Activated T-cell treated with anti-CD3 and anti-CD28 coated beads for 24 hours (primary cell): ENCODE measurements at regions not wholly inside any gene's neighbourhood (a gene's known extent, or its start where the extent isn't known, plus 50 kb on each side); places are given as distances from the start of the nearest gene placed in this dataset.

Experiments
- DNase-seq: peaks from one replicate; pipeline ENCODE4 v3.0.0-alpha.2; 2020; ENCODE audit warnings: low read depth

DNA sequence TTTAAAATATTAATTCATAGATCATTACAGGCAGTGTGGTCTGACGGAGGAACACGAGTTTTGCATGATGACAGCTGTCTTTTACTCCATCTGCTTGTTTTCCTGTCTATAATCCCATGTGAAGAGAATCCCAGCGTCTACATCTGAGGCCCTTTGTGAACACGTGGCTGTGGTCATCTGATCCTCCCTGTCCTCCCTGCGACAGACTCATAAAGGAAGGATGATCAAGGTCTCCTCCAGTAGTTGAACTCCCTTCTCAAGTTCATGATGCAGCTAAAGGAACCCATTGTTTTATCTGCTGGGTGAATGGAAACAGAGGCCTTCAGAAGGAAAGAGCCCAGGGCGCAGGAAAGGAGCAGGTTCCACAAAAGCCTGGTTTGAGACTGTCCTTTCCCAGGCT, 435.8 kb upstream of the JARID2 start:
- DNase-seq, result no peak

DNA sequence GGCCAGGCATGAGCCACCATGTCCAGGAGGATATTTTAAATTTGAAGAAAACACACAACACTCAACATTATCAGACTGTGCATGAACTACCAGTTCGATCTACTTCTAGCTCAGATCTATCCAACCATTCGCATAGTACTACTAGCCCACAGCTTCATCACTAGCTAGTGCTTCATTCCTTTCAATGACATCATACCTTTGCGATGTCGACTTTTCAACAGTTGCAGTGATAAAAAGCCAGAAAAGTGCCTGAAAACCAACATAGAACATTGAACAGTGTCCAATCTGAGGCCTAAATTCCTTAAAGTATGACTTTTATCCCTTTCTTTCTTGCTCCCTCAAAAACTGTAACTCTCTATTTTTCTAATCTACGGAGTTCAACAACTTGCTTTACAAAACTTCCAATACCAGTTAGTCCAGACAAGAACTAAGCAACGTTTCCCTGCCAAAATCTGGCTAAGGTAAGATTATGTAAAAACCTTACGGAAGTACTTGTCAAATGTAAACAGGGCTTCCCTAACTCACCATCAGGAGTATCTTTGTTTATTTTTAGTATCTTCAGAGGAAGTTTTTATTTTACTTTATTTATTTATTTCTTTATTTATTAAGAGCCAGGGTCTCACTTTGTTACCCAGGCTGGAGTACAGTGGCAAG, 434.0 kb upstream of the JARID2 start:
- DNase-seq, result no peak

DNA sequence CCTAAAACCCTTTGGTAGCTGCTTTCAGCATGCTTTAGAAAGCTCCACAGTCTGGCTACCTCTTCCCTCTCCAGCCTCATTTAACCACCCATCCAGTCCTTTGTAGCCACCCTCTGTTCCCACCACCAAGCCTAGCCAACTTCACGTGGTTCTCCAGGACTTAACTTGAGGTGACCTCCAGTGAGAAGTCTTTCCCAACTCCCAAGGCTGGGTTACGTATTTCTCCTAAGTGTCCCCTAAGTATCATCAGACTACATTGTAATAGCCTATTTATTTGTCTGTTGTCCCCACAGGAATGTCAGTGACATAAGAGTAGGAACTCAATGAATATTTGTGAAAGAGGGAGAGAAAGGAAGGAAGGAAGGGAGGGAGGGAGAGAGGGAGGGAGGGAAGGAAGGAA, 431.9 kb upstream of the JARID2 start:
- DNase-seq, result no peak

DNA sequence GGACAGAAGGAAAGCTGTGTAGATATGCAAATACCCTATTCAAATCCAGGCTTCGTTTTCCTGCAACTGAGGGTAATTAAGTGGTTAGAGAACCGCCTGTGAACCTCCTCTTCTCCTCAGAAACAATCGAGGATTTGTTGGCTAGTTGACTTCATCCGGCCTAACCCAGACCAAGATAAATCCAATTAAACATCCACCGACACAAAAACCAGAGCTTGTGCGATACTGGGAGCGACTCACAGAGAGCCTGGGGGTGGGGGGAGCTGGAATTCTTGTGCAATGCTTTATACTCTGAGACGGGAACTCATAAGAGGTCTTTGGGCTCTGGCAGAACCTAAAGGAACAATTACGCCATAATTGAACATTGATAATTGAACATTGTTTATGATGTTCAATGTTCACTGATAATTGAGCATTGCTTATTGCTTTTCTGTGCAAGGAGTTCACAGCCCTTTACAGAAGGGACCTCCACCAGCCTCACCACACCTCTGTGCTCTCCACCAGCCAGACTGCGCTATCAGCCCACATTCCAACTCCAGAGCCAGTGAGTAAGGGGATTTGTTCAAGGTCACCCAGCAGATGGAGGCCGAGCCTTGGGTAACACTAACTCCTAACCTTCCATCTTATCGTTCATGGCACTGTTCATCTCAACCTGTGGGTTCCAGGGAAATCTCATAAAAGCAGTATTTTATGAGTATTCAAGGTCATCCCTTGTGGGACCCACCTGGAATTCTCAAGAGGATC, 429.6 kb upstream of the JARID2 start:
- DNase-seq, result no peak

DNA sequence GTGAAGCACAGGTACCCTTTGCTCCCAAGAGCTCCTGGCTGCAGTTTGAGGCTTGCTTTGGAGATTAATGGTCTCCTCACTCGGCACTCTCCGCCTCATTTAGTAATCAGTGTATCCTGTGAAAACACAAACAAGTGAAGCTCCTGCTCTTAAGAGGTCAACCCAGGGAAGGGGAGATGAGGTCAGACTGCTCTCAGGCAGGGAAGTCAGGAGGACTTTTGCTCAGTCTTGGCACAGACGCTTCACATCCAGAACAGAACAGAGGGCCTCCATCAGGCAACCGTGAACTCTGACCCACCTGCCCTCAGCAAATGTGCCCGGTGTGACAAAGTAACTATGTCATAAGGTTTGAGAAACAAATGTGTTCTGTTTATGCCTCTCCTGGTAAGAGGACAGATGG, 428.8 kb upstream of the JARID2 start:
- DNase-seq, result no peak

DNA sequence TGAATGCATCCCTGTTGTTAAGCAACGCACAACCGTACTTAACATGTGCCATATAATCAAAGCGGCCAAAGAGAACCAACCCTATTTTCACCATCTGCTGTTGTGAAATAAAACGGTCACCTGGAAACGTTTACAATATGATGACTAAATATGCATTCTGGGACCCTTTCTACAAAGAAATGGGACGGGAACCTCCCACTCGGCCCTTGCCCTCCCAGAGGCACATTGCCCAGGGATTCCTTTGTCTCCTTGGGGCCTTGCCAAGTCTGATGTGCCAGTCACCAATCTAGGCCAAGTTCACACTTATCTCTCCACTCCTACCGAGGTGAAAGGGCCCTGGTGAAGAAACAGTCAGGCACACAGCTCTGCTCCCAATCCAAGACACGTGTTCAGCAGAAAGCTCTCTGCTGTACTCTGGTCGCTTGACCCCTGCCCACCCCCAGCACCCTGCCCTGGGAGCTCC, 427.4 kb upstream of the JARID2 start:
- DNase-seq, result no peak

DNA sequence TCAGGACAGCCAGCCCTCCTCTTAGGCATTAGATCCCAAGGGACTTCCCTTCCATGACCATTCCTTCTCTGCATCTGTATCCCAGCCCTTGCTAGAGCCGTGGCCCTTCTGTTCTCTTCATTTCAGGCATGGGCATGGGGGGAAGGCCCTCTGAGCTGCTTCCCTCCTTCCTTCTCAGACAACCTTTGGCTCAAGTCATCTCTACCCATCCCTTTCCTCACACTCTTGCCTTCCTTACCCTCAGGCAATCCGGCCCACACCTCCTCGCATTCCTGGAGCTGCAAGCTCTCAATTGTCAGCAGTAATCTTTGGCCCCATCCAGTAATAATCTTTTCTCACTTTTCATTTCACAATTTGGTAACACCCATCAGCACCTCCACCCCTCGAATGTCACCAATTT, 426.9 kb upstream of the JARID2 start:
- DNase-seq, result no peak

DNA sequence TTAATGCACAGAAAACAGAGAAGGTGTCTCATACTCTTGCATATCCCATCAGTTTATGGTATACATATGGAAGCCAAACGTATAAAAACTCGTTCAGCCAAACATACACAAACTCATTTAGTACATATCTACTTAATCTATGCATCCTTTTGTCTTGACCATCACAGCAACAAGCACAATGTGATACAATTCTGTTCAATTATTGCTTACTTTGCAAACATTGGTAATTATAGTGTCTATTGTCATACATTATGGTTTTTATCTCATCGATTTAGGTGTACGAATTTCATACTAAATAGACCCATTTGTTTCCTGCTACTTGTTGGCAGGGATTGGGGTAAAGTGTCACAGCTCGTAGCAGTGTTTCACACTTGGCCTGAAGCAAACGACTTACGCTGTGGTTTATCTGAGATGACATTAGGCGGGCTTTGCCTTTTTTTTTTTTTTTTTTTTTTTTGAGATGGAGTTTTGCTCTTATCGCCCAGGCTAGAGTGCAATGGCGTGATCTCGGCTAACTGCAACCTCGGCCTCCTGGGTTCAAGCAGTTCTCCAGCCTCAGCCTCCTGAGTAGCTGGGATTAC, 425.9 kb upstream of the JARID2 start:
- no peak for DNase-seq

DNA sequence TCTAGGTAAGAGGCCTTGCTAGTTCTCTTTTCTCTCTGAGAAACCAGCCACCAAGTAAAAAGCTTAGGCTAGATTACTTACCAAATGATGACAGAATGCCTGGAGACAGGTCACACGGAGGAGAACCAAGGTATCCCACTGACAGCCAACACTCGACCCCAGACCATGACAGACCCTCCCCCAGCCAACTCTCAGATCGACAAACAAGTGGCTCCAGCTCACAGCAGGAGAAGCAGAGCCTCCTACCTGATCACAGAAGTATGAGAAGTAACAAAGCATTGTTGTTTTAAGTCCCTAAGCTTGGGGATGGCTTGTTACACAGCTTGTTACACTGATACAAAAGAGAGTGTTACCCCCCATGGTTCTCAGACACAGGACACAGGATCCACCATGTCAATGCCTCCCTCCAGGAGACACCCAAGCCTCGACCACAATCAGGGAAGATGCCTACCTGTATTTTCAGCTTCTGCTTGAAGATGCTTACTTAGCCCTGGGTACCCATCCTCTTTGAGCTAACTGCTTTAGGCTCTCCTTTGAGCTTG, 423.8 kb upstream of the JARID2 start:
- no peak for DNase-seq

DNA sequence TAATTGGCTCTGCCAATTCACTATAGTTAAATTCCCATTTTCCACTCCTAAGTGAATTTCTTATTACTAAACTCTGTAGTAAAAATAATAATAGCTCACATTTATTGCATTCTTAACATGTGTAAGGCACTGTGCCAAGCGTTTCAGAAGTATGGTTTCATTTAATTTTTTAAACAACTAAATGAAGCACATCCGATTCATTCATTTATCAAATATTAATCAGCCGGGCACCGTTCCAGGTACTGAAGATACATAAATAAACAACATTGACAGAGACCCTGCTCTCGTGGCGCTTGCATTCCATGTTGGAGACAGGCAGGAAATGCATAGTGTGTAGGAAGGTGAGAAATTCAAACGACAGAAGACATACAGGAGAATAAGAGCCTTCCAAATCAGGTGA, 423.2 kb upstream of the JARID2 start:
- DNase-seq, result no peak

DNA sequence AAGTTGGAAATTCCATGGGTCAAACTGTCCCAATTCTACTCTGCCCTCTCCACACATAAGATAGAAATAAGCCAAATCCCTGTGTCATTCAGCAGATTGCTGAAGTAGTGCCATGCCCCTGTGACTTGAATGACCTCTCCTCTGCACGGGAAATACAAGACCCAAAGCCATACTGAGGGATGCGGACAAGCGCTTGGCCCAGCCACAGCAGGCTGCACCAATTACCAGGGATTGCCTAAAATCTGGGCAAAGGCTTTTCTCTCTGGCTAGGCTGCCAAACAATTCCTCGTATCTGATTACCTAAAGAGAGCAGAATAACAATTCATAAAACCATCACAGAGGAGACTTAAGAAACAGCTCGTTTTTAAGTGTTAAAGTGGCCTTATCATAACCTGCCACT, 421.8 kb upstream of the JARID2 start:
- no peak for DNase-seq

DNA sequence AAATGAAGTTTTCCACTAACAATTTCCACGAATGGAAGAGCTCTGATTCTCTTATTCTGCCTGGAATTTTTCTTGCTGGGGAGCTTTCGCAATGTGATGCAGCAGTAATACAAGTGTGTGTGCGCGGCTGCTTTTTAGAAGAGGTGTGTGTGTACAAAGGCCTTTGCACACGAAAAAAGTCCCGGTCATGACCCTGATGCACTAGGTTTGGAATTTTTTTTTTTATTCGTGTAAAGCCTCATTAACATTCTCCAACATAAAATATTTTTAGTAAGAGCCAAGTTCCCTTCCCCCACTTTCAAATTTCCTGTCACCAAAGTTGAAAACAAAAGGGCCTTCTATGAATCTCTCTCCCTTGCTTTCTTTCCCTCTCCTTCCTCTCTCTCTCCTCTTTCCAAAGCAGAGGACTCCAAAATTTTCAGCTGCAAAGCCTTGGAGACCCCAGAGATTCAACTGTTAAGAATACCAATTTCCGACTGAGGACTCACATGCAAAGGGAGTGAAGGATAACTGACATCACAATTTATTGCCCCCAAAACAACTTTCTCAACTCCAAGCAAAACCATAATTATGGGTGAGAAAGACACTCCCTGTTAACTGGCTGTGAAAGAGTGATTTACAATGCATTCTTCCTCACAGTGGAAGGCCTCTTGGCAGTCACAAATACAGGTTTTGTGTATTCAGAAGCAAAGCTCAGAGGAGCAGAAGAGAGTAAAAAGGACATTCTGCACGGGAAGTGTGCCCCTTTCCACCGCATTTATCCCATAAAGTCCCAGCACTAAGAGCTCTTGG, 421.2 kb upstream of the JARID2 start:
- no peak for DNase-seq

DNA sequence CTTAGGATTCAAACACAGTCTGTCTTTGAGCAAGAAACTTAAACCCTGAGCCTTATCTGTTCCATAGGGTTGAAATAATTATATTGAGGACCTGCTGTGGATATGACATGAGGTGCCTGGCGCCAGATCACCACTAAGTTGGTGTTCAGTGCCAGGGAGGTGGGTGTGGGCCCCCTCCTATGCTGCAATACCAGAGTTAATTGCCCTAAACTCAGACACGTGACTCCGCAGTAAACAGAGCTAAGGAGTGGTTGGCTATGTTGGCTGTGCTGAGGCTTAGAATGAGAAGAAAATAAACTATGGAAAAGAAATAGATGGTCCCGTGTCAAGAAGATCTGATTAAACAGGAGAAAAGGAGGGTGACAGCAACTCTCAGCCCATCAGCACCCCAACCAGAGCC, 419.4 kb upstream of the JARID2 start:
- no peak for DNase-seq

DNA sequence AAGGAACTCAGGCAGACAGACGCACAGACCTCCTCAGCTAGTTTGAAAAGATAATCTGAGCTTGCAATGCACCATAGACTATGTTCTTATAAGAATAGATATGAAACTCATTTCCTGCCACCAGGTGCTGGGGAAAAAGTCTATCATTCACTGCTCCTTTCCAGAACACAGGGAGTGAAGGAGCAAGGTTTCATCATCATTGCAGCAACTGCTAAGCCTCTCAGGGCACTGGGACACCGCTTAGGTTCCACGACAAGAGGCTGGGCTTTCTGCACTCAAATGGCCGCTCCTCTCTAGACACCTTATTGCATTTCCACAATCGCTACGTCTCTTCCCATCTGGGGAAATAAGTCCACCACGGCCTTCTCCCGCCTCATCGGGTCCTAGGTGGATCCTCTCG, 418.5 kb upstream of the JARID2 start:
- DNase-seq, result no peak

DNA sequence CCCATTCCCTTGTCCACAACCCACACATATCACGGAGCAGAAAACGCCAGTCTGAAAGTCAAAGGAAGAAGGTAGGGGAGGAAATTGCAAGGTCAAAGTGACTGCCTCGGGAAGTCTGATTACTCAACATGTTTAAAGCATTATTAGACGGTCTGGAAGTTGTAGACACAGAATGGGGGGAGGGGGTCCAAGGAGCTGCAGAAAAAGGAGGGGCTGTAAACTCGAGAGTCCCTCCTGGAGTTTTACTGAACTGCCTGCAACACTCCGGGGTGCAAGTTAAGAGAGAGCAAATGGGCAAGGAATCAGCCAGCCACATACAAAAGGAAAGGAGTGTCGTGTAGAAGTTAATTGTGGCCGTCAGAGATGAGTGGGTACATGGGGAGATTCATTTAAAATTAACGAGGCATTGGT, 417.7 kb upstream of the JARID2 start:
- no peak for DNase-seq

DNA sequence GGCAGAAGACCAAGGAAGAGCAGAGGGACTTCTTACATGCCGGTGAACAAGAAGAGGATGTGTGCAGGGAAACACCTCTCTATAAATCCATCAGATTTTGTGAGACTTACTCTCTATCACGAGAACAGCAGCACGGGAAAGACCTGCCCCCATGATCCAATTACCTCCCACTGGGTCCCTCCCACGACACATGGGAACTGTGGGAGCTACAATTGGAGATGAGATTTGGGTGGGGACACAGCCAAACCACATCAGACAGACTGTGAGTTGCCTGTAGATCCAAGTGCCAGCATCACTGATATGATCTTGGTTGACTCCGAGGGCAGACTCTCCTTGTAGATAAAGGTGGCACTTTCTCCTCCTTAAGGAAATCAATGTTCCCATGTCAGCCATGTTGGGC, 414.8 kb upstream of the JARID2 start:
- no peak for DNase-seq

DNA sequence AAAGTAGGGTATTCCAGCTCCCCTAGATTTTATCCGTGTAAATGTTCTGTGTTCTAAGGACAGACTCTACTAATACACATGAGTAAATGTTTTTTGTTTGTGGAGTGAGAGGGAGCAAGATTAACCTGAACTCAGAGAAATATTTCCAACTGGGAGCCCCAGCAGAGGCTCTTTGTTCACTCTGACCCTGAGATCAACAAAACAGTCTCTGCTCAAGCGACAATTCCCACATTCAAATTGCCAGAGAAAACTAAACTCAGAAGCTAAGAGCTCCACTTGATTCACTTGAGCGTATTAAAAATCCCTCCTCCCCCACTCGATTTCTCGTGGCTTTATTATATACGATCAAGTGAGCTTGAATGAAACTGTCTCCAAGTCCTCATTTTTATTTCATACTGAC, 413.9 kb upstream of the JARID2 start:
- DNase-seq, result no peak

DNA sequence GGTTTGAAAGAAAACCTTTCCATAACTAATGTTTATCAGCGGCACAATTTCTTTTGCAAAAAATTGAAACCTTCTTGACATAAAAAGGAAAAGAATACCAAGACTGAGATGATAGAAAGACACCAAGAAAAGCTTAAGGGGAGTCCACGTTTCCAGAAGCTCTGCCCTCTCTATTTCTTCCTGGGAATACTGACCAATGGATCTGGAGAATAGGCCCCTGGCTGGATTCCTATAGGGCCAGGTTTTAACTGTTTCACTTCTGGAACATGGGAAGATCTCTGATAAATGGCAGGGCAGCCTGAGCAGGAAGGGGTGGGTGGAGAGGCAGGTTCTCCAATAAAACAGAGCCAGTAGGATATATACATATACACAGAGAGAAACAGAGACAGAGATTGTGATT, 413.4 kb upstream of the JARID2 start:
- DNase-seq, result no peak

DNA sequence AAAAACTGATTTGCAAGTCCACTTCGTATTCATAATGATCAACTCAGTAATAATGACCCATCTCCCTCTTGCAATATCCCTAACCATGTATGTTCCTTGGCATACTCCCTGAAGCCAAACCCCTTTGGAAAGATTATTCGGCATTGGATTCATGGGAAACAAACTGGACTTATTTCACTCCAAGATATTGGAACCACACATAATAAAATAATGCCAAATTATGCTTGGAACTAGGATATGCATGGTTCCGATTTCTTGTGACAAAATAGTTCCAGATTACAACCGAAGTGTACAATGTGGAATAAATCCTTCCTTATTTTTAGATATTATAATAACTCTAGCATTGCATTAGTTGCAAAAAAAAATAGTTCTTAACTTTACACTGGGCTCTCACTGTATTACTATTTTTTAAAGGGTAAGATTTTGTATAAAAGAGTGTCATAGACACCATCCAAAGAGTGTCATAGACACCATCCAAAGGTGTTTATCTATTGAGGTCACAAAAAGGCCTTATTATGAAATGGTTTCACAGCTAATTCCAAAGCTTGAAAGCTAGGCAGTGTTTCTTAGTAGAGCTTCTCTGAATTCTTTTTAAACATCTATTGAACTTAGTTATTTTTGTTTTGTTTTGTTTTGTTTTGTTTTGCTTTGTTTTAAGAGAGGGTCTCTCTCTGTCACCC, 410.9 kb upstream of the JARID2 start:
- DNase-seq, result no peak

DNA sequence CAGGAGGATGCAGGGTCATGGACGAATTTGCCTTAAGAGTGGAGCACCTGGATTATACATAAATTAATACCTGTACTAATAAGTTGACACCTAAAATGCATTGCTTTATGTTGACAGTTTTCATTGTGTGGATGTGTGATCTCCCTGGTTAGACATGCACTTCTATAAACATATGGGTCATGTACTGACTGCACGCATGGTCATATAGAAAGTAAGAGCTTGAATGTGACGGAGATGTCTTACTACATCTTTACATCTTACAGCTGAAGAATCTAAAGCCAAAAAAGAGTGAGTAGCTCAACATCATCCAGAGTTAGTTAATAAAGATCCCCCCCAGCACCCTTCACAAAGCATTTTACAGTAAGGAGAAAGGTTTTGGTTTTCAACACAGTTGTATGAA, 408.4 kb upstream of the JARID2 start:
- no peak for DNase-seq

DNA sequence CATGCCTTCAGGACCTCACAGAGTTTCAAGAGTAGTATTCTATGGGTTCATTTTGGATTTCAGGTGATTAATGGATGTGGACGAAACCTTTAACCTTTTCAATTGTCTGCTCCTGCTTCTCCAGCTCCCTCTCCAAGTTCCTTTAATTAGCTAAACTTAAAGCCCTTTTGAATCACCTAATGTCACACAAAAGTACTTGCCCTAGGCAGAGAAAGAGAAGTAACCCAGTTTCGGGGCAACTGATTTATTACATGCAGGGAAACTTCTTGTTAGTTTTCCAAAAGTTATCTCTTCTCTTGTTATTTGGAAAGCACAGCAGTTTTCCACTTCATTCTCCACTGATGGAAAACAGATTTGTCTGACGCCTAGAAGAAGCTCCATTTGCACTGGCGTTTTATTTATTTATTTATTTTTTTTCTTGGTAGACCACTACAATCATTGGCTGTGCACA, 407.7 kb upstream of the JARID2 start:
- no peak for DNase-seq

DNA sequence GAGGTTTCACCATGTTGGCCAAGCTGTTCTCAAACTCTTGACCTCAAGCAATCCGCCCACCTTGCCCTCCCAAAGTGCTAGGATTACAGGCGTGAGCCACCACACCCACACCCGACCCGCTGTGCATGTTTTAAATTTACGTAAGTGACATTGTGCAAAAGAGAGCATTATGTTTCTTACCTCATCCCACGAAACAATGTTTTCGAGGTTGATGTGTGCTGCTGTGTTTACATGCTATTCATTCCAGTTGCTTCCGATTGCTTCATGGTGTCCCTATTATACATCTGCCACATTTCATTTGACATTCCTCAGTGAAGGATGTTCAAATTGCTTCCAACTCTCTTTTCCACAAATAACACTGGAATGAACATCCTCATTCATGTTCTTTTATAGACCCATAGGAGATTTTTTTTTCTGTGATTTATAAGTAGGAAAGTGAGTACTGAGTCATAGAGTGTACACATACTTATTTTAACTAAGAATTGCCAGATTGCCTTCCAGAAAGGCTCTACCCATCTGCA, 403.9 kb upstream of the JARID2 start:
- no peak for DNase-seq
